ENCODE measurements at regions not wholly inside any gene's neighbourhood (a gene's known extent, or its start where the extent isn't known, plus 50 kb on each side); places are given as distances from the start of the nearest gene placed in this dataset.

- no peaks in the 10 kb centered on the region for H3K36me3 ChIP-seq (ENCODE audit: insufficient read depth, low read length)
- no peaks in the 10 kb centered on the region for H3K9me3 ChIP-seq (ENCODE audit: insufficient read depth, low read depth, low read length)
- H3K4me3 ChIP-seq (ENCODE audit: low read length): no peak overlapping the region
- WGBS: 89% methylated on average over 2 of the region's 2 CpGs
- H3K27ac ChIP-seq (ENCODE audit: low read depth, low read length): no peak overlapping the region
- no peak overlapping the region for H3K9ac ChIP-seq (ENCODE audit: low read depth, low read length)
- H3K27me3 ChIP-seq (ENCODE audit: insufficient read depth, low read length): no peaks in the 10 kb centered on the region
- no peaks in the 10 kb centered on the region for H3K4me1 ChIP-seq (ENCODE audit: insufficient read depth, low read length)
Observed at GRCh38 chr2:217127744-217128143, 267.9 kb upstream of the TNP1 start.

- 94% methylated on average over 3 of the region's 3 CpGs for WGBS
- Histone ChIP-seq H3K9me3 (ENCODE audit: insufficient read depth, low read depth, low read length) (no peaks in the 10 kb centered on the region), H3K4me1 (ENCODE audit: insufficient read depth, low read length) (no peaks in the 10 kb centered on the region), H3K9ac (ENCODE audit: low read depth, low read length) (no peak overlapping the region), H3K36me3 (ENCODE audit: insufficient read depth, low read length) (no peaks in the 10 kb centered on the region), H3K4me3 (ENCODE audit: low read length) (no peak overlapping the region), H3K27me3 (ENCODE audit: insufficient read depth, low read length) (no peaks in the 10 kb centered on the region), H3K27ac (ENCODE audit: low read depth, low read length) (no peak overlapping the region)
Observed at GRCh38 chr2:217125014-217125413, 265.1 kb upstream of the TNP1 start.

GRCh38 chr2:217124050-217124449 lies 264.2 kb upstream of the TNP1 start:
- no peaks in the 10 kb centered on the region for H3K27me3 ChIP-seq (ENCODE audit: insufficient read depth, low read length)
- H3K9me3 ChIP-seq (ENCODE audit: insufficient read depth, low read depth, low read length): no peaks in the 10 kb centered on the region
- no peak overlapping the region for H3K9ac ChIP-seq (ENCODE audit: low read depth, low read length)
- 99% methylated on average over 2 of the region's 2 CpGs for WGBS
- no peak overlapping the region for H3K27ac ChIP-seq (ENCODE audit: low read depth, low read length)
- H3K36me3 ChIP-seq (ENCODE audit: insufficient read depth, low read length): no peaks in the 10 kb centered on the region
- no peaks in the 10 kb centered on the region for H3K4me1 ChIP-seq (ENCODE audit: insufficient read depth, low read length)
- H3K4me3 ChIP-seq (ENCODE audit: low read length): no peak overlapping the region

GRCh38 chr2:217121565-217121964 lies 261.7 kb upstream of the TNP1 start:
- no peaks in the 10 kb centered on the region for H3K27me3 ChIP-seq (ENCODE audit: insufficient read depth, low read length)
- no peak overlapping the region for H3K9ac ChIP-seq (ENCODE audit: low read depth, low read length)
- no peak overlapping the region for H3K4me3 ChIP-seq (ENCODE audit: low read length)
- WGBS: 100% methylated on average over 1 of the region's 2 CpGs
- H3K27ac ChIP-seq (ENCODE audit: low read depth, low read length): no peak overlapping the region
- no peaks in the 10 kb centered on the region for H3K4me1 ChIP-seq (ENCODE audit: insufficient read depth, low read length)
- no peaks in the 10 kb centered on the region for H3K36me3 ChIP-seq (ENCODE audit: insufficient read depth, low read length)
- no peaks in the 10 kb centered on the region for H3K9me3 ChIP-seq (ENCODE audit: insufficient read depth, low read depth, low read length)

GRCh38 chr2:217120429-217120828 lies 260.6 kb upstream of the TNP1 start:
- Histone ChIP-seq H3K36me3 (ENCODE audit: insufficient read depth, low read length) (no peaks in the 10 kb centered on the region), H3K9me3 (ENCODE audit: insufficient read depth, low read depth, low read length) (no peaks in the 10 kb centered on the region), H3K9ac (ENCODE audit: low read depth, low read length) (no peak overlapping the region), H3K27ac (ENCODE audit: low read depth, low read length) (no peak overlapping the region), H3K4me1 (ENCODE audit: insufficient read depth, low read length) (no peaks in the 10 kb centered on the region), H3K4me3 (ENCODE audit: low read length) (no peak overlapping the region), H3K27me3 (ENCODE audit: insufficient read depth, low read length) (no peaks in the 10 kb centered on the region)
- 95% methylated on average over 4 of the region's 4 CpGs for WGBS

- 0 out of 2 replicates have a peak, but pooled peaks cover 4% of the 10 kb centered on the region for H3K4me1 ChIP-seq (ENCODE audit: insufficient read depth, low read length)
- H3K27ac ChIP-seq (ENCODE audit: low read depth, low read length): no peak overlapping the region
- H3K9ac ChIP-seq (ENCODE audit: low read depth, low read length): no peak overlapping the region
- 95% methylated on average over 7 of the region's 7 CpGs for WGBS
- H3K4me3 ChIP-seq (ENCODE audit: low read length): no peak overlapping the region
- no peaks in the 10 kb centered on the region for H3K27me3 ChIP-seq (ENCODE audit: insufficient read depth, low read length)
- no peaks in the 10 kb centered on the region for H3K9me3 ChIP-seq (ENCODE audit: insufficient read depth, low read depth, low read length)
- no peaks in the 10 kb centered on the region for H3K36me3 ChIP-seq (ENCODE audit: insufficient read depth, low read length)
Observed at GRCh38 chr2:217118559-217119284, 258.9 kb upstream of the TNP1 start.

- WGBS: 94% methylated on average over 1 of the region's 1 CpG
- Histone ChIP-seq H3K4me3 (ENCODE audit: low read length) (no peak overlapping the region), H3K27ac (ENCODE audit: low read depth, low read length) (no peak overlapping the region)
Observed at GRCh38 chr2:217117523-217117922, 257.7 kb upstream of the TNP1 start.

GRCh38 chr2:217116610-217117009 lies 256.7 kb upstream of the TNP1 start:
- Histone ChIP-seq H3K4me1 (ENCODE audit: insufficient read depth, low read length) (0 out of 2 replicates have a peak, but pooled peaks cover 4% of the 10 kb centered on the region), H3K36me3 (ENCODE audit: insufficient read depth, low read length) (no peaks in the 10 kb centered on the region), H3K27me3 (ENCODE audit: insufficient read depth, low read length) (no peaks in the 10 kb centered on the region), H3K9ac (ENCODE audit: low read depth, low read length) (no peak overlapping the region), H3K4me3 (ENCODE audit: low read length) (no peak overlapping the region), H3K9me3 (ENCODE audit: insufficient read depth, low read depth, low read length) (no peaks in the 10 kb centered on the region), H3K27ac (ENCODE audit: low read depth, low read length) (no peak overlapping the region)
- 100% methylated on average over 1 of the region's 1 CpG for WGBS

More at GRCh38 chr2:217117523-217117922, 257.7 kb upstream of the TNP1 start:
- Histone ChIP-seq H3K9ac (ENCODE audit: low read depth, low read length) (no peak overlapping the region), H3K9me3 (ENCODE audit: insufficient read depth, low read depth, low read length) (no peaks in the 10 kb centered on the region), H3K36me3 (ENCODE audit: insufficient read depth, low read length) (no peaks in the 10 kb centered on the region), H3K27me3 (ENCODE audit: insufficient read depth, low read length) (no peaks in the 10 kb centered on the region), H3K4me1 (ENCODE audit: insufficient read depth, low read length) (0 out of 2 replicates have a peak, but pooled peaks cover 4% of the 10 kb centered on the region)

GRCh38 chr2:217114117-217114516 lies 254.3 kb upstream of the TNP1 start:
- no peaks in the 10 kb centered on the region for H3K36me3 ChIP-seq (ENCODE audit: insufficient read depth, low read length)
- H3K27me3 ChIP-seq (ENCODE audit: insufficient read depth, low read length): no peaks in the 10 kb centered on the region
- no peaks in the 10 kb centered on the region for H3K9me3 ChIP-seq (ENCODE audit: insufficient read depth, low read depth, low read length)
- H3K4me1 ChIP-seq (ENCODE audit: insufficient read depth, low read length): 0 out of 2 replicates have a peak, but pooled peaks cover 4% of the 10 kb centered on the region
- no peak overlapping the region for H3K27ac ChIP-seq (ENCODE audit: low read depth, low read length)
- H3K9ac ChIP-seq (ENCODE audit: low read depth, low read length): no peak overlapping the region
- 89% methylated on average over 6 of the region's 6 CpGs for whole genome bisulfite sequencing
- no peak overlapping the region for H3K4me3 ChIP-seq (ENCODE audit: low read length)

- H3K27me3 ChIP-seq (ENCODE audit: insufficient read depth, low read length): no peaks in the 10 kb centered on the region
- no peak overlapping the region for H3K4me3 ChIP-seq (ENCODE audit: low read length)
- no peak overlapping the region for H3K9ac ChIP-seq (ENCODE audit: low read depth, low read length)
- H3K4me1 ChIP-seq (ENCODE audit: insufficient read depth, low read length): 0 out of 2 replicates have a peak, but pooled peaks cover 4% of the 10 kb centered on the region
- 94% methylated on average over 4 of the region's 4 CpGs for WGBS
- no peaks in the 10 kb centered on the region for H3K9me3 ChIP-seq (ENCODE audit: insufficient read depth, low read depth, low read length)
- no peaks in the 10 kb centered on the region for H3K36me3 ChIP-seq (ENCODE audit: insufficient read depth, low read length)
- H3K27ac ChIP-seq (ENCODE audit: low read depth, low read length): no peak overlapping the region
Observed at GRCh38 chr2:217113491-217113890, 253.6 kb upstream of the TNP1 start.

- WGBS: 96% methylated on average over 3 of the region's 3 CpGs
- Histone ChIP-seq H3K27me3 (ENCODE audit: insufficient read depth, low read length) (no peaks in the 10 kb centered on the region), H3K36me3 (ENCODE audit: insufficient read depth, low read length) (no peaks in the 10 kb centered on the region), H3K9ac (ENCODE audit: low read depth, low read length) (no peak overlapping the region), H3K9me3 (ENCODE audit: insufficient read depth, low read depth, low read length) (no peaks in the 10 kb centered on the region), H3K4me3 (ENCODE audit: low read length) (no peak overlapping the region), H3K27ac (ENCODE audit: low read depth, low read length) (no peak overlapping the region), H3K4me1 (ENCODE audit: insufficient read depth, low read length) (peaks cover 10% of the 10 kb centered on the region)
Observed at GRCh38 chr2:217110550-217110949, 250.7 kb upstream of the TNP1 start.
